ENCODE measurements at regions not wholly inside any gene's neighbourhood (a gene's known extent, or its start where the extent isn't known, plus 50 kb on each side); places are given as distances from the start of the nearest gene placed in this dataset.

DNA sequence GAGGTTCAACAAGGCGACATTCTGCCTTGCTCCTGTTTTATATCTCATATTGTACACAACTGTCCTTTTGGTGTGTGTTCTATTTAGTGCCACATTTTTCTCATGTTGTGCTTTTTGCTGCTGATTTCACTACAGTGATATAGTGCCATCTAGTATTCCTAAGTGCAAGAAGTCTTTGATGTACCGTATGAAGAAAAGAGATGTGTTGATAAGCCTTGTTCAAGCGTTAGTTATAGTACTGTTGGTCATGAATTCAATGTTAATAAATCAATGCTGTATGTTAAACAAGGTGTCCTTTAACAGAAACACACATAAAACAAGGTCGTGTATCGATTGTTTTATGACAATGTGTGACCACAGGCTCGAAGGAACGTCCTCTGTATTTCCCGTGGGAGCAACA is 939.4 kb downstream of the GATA3 start:
- ATAC-seq (no peak), DNase-seq (no peak)
- intact Hi-C loops (cut with DNase I) = no loop called here

DNA sequence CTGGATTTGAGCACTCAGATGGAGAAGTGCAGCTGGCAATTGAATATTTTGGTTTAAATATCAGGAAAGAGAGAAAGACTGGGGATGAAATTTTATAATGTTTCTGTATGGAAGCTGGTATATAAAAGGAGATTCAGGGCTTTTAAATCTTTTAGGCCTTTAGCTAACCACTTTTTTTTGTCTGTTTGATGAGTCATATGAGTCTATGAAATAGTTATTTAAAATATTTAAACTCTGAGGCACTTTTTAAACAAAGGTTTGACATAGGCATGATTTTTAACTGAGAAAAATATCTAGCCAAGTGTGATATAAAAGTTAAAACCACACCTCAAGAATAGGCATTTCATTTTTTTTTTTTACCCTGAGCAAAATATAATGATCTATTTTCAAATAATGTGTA is 944.3 kb downstream of the GATA3 start:
- intact Hi-C loops (cut with DNase I) = no loop called here
- Histone ChIP-seq H3K9me3 (ENCODE audit: control insufficient read depth, low read length) (no peaks in the 10 kb centered on the region), H3K27ac (ENCODE audit: low read length) (no peak overlapping the region), H3K4me1 (ENCODE audit: control insufficient read depth, insufficient read depth, low read length) (no peaks in the 10 kb centered on the region), H3K27me3 (ENCODE audit: control insufficient read depth, insufficient read depth) (no peaks in the 10 kb centered on the region), H3K4me3 (ENCODE audit: low read length) (no peak overlapping the region)
- DNase-seq = no peak
- ATAC-seq = no peak

More for the DNA sequence above, 939.4 kb downstream of the GATA3 start:
- H3K27me3 ChIP-seq (ENCODE audit: control insufficient read depth, insufficient read depth) = no peaks in the 10 kb centered on the region
- no peaks in the 10 kb centered on the region for H3K4me1 ChIP-seq (ENCODE audit: control insufficient read depth, insufficient read depth, low read length)
- H3K9me3 ChIP-seq (ENCODE audit: control insufficient read depth, low read length) = no peaks in the 10 kb centered on the region
- WGBS = 79% methylated on average over 8 of the region's 8 CpGs
- H3K4me3 ChIP-seq (ENCODE audit: low read length) = no peak overlapping the region
- no peak overlapping the region for H3K27ac ChIP-seq (ENCODE audit: low read length)

DNA sequence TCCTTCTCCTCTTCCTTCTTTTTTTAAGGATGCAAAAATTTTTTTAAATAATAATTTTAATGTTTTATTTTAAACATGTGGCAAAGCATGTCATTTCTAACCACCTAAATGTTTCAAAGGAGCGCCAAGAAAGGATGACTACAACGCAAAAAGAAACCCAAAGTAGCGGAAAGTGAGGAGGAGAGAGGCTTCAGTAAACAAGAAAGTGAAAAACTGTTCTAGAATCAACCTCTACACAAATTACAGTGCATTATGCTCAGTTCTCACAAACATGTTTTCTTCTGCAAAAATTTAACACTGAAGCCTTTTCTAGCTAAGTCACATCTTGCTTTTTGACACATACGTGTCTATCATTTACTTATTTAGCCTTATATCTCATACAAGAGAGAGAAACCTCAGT is 948.6 kb downstream of the GATA3 start:
- no peak overlapping the region for H3K27ac ChIP-seq (ENCODE audit: low read length)
- no peaks in the 10 kb centered on the region for H3K27me3 ChIP-seq (ENCODE audit: control insufficient read depth, insufficient read depth)
- ATAC-seq = no peak
- no peak for DNase-seq
- 91% methylated on average over 4 of the region's 4 CpGs for WGBS
- H3K4me3 ChIP-seq (ENCODE audit: low read length) = no peak overlapping the region
- no peaks in the 10 kb centered on the region for H3K9me3 ChIP-seq (ENCODE audit: control insufficient read depth, low read length)
- H3K4me1 ChIP-seq (ENCODE audit: control insufficient read depth, insufficient read depth, low read length) = no peaks in the 10 kb centered on the region
- intact Hi-C loops (cut with DNase I) = no loop called here

DNA sequence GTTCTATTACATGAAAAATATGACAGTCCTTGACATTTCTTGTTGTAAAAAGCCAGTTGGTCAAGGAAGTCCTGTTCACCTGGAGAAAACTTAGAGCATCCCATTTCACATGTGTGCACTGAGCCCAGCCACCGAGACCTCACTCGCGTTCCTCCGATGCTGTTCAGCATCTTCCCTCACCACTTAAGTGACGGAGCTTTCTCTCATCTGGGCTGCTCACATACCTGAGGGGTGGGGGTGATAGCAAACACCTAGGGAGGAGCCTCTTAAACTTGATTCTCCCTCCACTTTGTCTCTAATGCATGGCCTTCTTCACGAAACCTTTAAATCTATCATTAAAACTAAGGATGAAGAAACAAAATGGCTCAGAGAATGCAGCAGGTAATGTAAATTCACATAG is 950.2 kb downstream of the GATA3 start:
- no peaks in the 10 kb centered on the region for H3K27me3 ChIP-seq (ENCODE audit: control insufficient read depth, insufficient read depth)
- intact Hi-C loops (cut with DNase I) = no loop called here
- no peak for ATAC-seq
- DNase-seq = no peak
- no peak overlapping the region for H3K27ac ChIP-seq (ENCODE audit: low read length)
- no peaks in the 10 kb centered on the region for H3K9me3 ChIP-seq (ENCODE audit: control insufficient read depth, low read length)
- no peaks in the 10 kb centered on the region for H3K4me1 ChIP-seq (ENCODE audit: control insufficient read depth, insufficient read depth, low read length)
- WGBS = 85% methylated on average over 6 of the region's 6 CpGs
- H3K4me3 ChIP-seq (ENCODE audit: low read length) = no peak overlapping the region

DNA sequence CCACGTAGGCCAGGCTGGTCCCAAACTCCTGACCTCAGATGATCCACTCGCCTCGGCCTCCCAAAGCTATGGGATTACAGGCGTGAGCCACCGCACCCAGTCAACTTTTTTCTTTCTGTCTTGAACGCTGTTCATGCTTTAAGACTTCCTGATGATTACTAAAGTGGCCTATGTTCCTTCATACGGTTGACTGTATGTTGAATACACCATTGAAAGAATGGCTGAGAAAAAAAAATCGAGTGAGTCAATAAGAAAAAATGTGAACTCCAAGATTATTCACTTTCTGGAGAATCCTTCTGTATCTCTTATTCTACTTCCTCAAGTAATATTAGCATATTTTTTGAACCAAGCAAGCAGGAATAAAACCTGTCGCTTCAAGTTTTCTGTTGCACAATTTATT is 955.0 kb downstream of the GATA3 start:
- H3K9me3 ChIP-seq (ENCODE audit: control insufficient read depth, low read length) = no peaks in the 10 kb centered on the region
- H3K27ac ChIP-seq (ENCODE audit: low read length) = no peak overlapping the region
- 85% methylated on average over 9 of the region's 9 CpGs for WGBS
- H3K27me3 ChIP-seq (ENCODE audit: control insufficient read depth, insufficient read depth) = no peaks in the 10 kb centered on the region
- no peak for DNase-seq
- intact Hi-C loops (cut with DNase I) = no loop called here
- ATAC-seq = no peak
- no peak overlapping the region for H3K4me3 ChIP-seq (ENCODE audit: low read length)
- H3K4me1 ChIP-seq (ENCODE audit: control insufficient read depth, insufficient read depth, low read length) = no peaks in the 10 kb centered on the region

DNA sequence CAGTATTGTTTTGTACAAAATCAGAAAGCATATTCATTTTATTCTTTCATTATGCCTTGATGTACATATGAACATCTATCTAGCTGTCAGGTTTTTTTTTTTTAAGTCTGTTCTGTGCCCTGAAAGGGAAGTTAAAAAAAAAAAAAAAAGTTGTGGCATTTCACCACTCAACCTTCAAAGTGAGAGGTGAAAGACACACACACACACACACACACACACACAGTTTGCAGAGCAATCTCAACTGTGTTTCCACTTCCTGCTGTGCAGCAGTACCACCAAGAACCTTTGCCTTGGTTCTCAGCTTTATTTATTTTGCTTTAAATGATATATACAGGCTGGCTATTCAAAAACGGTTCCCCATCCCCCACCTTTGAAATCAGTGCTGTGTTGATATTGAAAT is 955.6 kb downstream of the GATA3 start:
- intact Hi-C loops (cut with DNase I) = no loop called here
- Histone ChIP-seq H3K4me1 (ENCODE audit: control insufficient read depth, insufficient read depth, low read length) (no peaks in the 10 kb centered on the region), H3K27ac (ENCODE audit: low read length) (no peak overlapping the region), H3K9me3 (ENCODE audit: control insufficient read depth, low read length) (no peaks in the 10 kb centered on the region), H3K4me3 (ENCODE audit: low read length) (no peak overlapping the region), H3K27me3 (ENCODE audit: control insufficient read depth, insufficient read depth) (no peaks in the 10 kb centered on the region)
- ATAC-seq (no peak), DNase-seq (no peak)
- WGBS = 18% methylated on average over 1 of the region's 1 CpG

DNA sequence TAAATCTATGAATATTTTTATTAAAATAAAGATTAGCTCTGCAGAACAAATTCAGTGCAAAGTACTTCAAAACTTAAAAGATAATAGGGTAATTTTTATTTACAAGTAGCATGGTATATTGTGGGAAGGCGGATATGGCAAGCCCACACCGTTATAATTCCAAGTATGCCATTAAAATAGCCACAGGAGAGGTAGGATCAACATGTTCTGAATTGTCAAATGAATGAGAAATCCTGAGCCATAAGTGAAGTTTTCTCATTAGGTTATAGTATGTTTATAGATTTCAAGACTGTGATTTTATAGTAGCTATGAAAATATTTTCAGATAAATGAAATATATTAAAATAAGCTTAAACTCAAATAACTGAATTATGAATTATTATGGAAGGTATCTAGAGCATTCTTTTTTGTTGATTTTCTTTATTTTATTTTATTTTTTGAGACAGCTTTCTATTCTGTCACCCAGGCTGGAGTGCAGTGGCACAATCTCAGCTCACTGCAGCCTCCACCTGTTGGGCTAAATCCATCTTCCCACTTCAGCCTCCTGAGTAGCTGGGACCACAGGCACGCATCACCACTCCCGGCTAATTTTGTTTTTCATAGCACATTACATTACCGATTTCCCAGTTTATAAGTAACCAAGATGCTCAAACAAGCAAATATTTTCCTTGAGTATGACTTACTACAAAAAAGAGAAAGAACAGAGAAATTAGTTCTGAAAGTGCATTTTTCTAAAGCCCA is 956.6 kb downstream of the GATA3 start:
- WGBS = 72% methylated on average over 5 of the region's 5 CpGs
- ATAC-seq (no peak), DNase-seq (no peak)
- Histone ChIP-seq H3K4me1 (ENCODE audit: control insufficient read depth, insufficient read depth, low read length) (no peaks in the 10 kb centered on the region), H3K27me3 (ENCODE audit: control insufficient read depth, insufficient read depth) (no peaks in the 10 kb centered on the region), H3K4me3 (ENCODE audit: low read length) (no peak overlapping the region), H3K27ac (ENCODE audit: low read length) (no peak overlapping the region), H3K9me3 (ENCODE audit: control insufficient read depth, low read length) (no peaks in the 10 kb centered on the region)
- intact Hi-C loops (cut with DNase I) = no loop called here

DNA sequence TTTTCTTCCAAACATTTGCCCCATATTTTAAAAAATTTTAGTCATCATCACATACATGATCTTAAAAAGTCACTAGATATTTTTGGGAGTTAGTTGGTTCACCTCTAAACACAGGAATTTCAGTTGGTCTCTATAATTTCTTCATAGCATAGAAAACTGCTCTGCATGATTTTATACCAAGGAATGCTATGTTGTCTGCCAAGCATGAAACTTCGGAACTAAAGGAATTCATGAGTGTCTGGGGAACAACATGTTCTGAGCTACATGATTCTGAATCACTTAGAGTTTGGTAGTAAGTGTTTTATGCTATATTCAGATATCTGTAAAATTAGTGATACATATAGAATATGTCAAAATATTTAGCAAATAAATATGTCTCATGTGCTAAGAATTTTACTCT is 957.8 kb downstream of the GATA3 start:
- DNase-seq (no peak), ATAC-seq (no peak)
- no peaks in the 10 kb centered on the region for H3K9me3 ChIP-seq (ENCODE audit: control insufficient read depth, low read length)
- no peak overlapping the region for H3K27ac ChIP-seq (ENCODE audit: low read length)
- no peak overlapping the region for H3K4me3 ChIP-seq (ENCODE audit: low read length)
- H3K27me3 ChIP-seq (ENCODE audit: control insufficient read depth, insufficient read depth) = no peaks in the 10 kb centered on the region
- 33% methylated on average over 1 of the region's 1 CpG for WGBS
- no peaks in the 10 kb centered on the region for H3K4me1 ChIP-seq (ENCODE audit: control insufficient read depth, insufficient read depth, low read length)
- intact Hi-C loops (cut with DNase I) = no loop called here

DNA sequence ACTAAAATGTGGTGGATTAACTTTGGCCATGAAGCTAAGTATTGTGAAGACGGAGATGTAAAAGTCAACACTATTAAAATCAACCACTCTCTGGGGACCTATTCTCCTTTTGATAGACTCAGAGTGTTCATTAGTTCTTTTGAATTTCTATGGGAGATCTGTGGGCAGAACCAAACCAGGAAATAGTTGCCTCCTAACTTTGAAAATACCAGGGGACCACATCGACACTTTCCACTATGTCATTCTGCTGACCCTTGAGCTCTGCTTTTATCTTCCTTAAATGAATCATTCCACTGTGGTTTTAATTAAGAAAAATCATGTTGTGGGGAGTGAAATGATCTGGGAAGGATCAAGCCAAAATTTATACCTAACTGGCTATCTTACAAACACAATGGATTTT is 960.5 kb downstream of the GATA3 start:
- DNase-seq (no peak), ATAC-seq (no peak)
- H3K4me3 ChIP-seq (ENCODE audit: low read length) = no peak overlapping the region
- no peaks in the 10 kb centered on the region for H3K27me3 ChIP-seq (ENCODE audit: control insufficient read depth, insufficient read depth)
- WGBS = 46% methylated on average over 2 of the region's 2 CpGs
- H3K27ac ChIP-seq (ENCODE audit: low read length) = no peak overlapping the region
- no peaks in the 10 kb centered on the region for H3K9me3 ChIP-seq (ENCODE audit: control insufficient read depth, low read length)
- no peaks in the 10 kb centered on the region for H3K4me1 ChIP-seq (ENCODE audit: control insufficient read depth, insufficient read depth, low read length)
- intact Hi-C loops (cut with DNase I) = no loop called here

DNA sequence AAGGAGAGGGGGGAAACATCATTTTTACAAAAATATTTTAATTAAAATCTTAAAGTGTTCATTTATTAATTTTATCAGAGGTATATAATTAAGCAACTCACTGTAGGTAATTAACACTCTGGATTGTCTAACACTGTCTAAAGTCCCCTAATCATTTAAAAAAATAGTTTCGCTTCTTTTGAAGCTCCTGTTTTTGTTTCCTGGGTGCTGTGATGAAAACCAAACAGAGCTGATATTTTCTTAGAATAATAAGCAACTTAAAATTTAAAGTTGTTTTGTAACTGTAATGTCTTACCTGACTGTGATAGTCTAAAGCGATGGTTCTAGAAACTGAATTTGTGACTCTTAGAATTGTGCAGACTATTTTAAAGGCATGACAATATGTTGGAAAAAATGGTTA is 961.0 kb downstream of the GATA3 start:
- Histone ChIP-seq H3K27me3 (ENCODE audit: control insufficient read depth, insufficient read depth) (no peaks in the 10 kb centered on the region), H3K9me3 (ENCODE audit: control insufficient read depth, low read length) (no peaks in the 10 kb centered on the region), H3K27ac (ENCODE audit: low read length) (no peak overlapping the region), H3K4me3 (ENCODE audit: low read length) (no peak overlapping the region), H3K4me1 (ENCODE audit: control insufficient read depth, insufficient read depth, low read length) (no peaks in the 10 kb centered on the region)
- intact Hi-C loops (cut with DNase I) = no loop called here
- no peak for DNase-seq
- 95% methylated on average over 2 of the region's 2 CpGs for WGBS
- no peak for ATAC-seq

DNA sequence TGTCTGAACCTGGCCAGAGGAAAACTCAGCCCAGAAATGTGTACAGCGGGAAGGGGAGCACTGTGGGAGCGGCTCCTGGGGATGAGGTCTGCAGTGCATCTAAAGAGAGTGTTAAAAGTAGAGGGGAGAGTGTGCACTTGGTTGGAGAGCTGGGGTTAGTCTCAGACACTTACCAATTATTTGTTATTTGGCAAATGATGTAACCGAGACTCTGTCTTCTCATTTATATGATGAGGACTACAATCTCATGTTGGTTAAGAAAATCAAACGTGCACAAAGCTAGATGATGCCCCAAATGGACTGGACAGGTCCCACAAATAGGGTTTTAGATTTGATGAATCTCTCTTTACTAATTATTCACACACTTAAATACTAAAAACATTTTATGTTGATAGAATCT is 962.4 kb downstream of the GATA3 start:
- DNase-seq (no peak), ATAC-seq (no peak)
- H3K27me3 ChIP-seq (ENCODE audit: control insufficient read depth, insufficient read depth) = no peaks in the 10 kb centered on the region
- no peak overlapping the region for H3K4me3 ChIP-seq (ENCODE audit: low read length)
- 85% methylated on average over 4 of the region's 4 CpGs for WGBS
- intact Hi-C loops (cut with DNase I) = no loop called here
- no peaks in the 10 kb centered on the region for H3K4me1 ChIP-seq (ENCODE audit: control insufficient read depth, insufficient read depth, low read length)
- no peak overlapping the region for H3K27ac ChIP-seq (ENCODE audit: low read length)
- no peaks in the 10 kb centered on the region for H3K9me3 ChIP-seq (ENCODE audit: control insufficient read depth, low read length)

Data from right cardiac atrium (tissue), 5 donors.